ENCODE measurements at regions not wholly inside any gene's neighbourhood (a gene's known extent, or its start where the extent isn't known, plus 50 kb on each side); places are given as distances from the start of the nearest gene placed in this dataset.
"Not testable (repeated sequence)": the region's sequence is repeated elsewhere in the genome, so short reads cannot be mapped to it uniquely, and the experiment has no call there.

- TF ChIP-seq CTCF (IDR thresholded peaks at IDR 0.05); POLR2AphosphoS5 (IDR thresholded peaks at IDR 0.05; ENCODE audit: insufficient read depth in 1 of 2, low read depth in 1 of 2): not testable (repeated sequence)
These were observed 1936.6 kb upstream of the AGA start for GRCh38 chr4:179378847-179379246.

Measured in vagina (tissue), 2 donors.